ENCODE measurements at regions not wholly inside any gene's neighbourhood (a gene's known extent, or its start where the extent isn't known, plus 50 kb on each side); places are given as distances from the start of the nearest gene placed in this dataset.
"Not testable (repeated sequence)": the region's sequence is repeated elsewhere in the genome, so short reads cannot be mapped to it uniquely, and the experiment has no call there.

- no peak for TF ChIP-seq CTCF (IDR thresholded peaks at IDR 0.05; ENCODE audit: low read depth, low read length)
- no peak for DNase-seq (ENCODE audit: extremely low read depth, low read depth)
These were observed 154.4 kb upstream of the UGT8 start for GRCh38 chr4:114444211-114444610.

GRCh38 chr4:114447963-114448516 is 150.6 kb upstream of the UGT8 start:
- not testable (repeated sequence) for DNase-seq (ENCODE audit: extremely low read depth, low read depth)

GRCh38 chr4:114458728-114459127 is 139.9 kb upstream of the UGT8 start:
- no peak for DNase-seq (ENCODE audit: extremely low read depth, low read depth)
- no peak for TF ChIP-seq CTCF (IDR thresholded peaks at IDR 0.05; ENCODE audit: low read depth, low read length)

GRCh38 chr4:114464726-114465272 is 133.8 kb upstream of the UGT8 start:
- DNase-seq (ENCODE audit: extremely low read depth, low read depth) = no peak
- no peak for TF ChIP-seq CTCF (IDR thresholded peaks at IDR 0.05; ENCODE audit: low read depth, low read length)

GRCh38 chr4:114465766-114466165 is 132.8 kb upstream of the UGT8 start:
- TF ChIP-seq CTCF (IDR thresholded peaks at IDR 0.05; ENCODE audit: low read depth, low read length) = no peak
- DNase-seq (ENCODE audit: extremely low read depth, low read depth) = no peak

- no peak for DNase-seq (ENCODE audit: extremely low read depth, low read depth)
- TF ChIP-seq CTCF (IDR thresholded peaks at IDR 0.05; ENCODE audit: low read depth, low read length) = no peak
These were observed 132.3 kb upstream of the UGT8 start for GRCh38 chr4:114466299-114466698.

- no peak for DNase-seq (ENCODE audit: extremely low read depth, low read depth)
- no peak for TF ChIP-seq CTCF (IDR thresholded peaks at IDR 0.05; ENCODE audit: low read depth, low read length)
These were observed 126.2 kb upstream of the UGT8 start for GRCh38 chr4:114472269-114473032.
